GM12872 (cell line): ENCODE measurements at regions not wholly inside any gene's neighbourhood (a gene's known extent, or its start where the extent isn't known, plus 50 kb on each side); places are given as distances from the start of the nearest gene placed in this dataset.

Experiments
- TF ChIP-seq, protein P1 (sequence below): IDR thresholded peaks from 3 replicates; pipeline ENCODE4 v1.5.1; 2011; ENCODE audit warnings: low read depth, mild to moderate bottlenecking, low read length, moderate library complexity; ENCODE audit not compliant: insufficient read depth

- TF ChIP-seq, protein P1, sequence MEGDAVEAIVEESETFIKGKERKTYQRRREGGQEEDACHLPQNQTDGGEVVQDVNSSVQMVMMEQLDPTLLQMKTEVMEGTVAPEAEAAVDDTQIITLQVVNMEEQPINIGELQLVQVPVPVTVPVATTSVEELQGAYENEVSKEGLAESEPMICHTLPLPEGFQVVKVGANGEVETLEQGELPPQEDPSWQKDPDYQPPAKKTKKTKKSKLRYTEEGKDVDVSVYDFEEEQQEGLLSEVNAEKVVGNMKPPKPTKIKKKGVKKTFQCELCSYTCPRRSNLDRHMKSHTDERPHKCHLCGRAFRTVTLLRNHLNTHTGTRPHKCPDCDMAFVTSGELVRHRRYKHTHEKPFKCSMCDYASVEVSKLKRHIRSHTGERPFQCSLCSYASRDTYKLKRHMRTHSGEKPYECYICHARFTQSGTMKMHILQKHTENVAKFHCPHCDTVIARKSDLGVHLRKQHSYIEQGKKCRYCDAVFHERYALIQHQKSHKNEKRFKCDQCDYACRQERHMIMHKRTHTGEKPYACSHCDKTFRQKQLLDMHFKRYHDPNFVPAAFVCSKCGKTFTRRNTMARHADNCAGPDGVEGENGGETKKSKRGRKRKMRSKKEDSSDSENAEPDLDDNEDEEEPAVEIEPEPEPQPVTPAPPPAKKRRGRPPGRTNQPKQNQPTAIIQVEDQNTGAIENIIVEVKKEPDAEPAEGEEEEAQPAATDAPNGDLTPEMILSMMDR, result no peak
These were observed 63.7 kb downstream of the KLF12 start for GRCh38 chr13:74070513-74070912.

DNA sequence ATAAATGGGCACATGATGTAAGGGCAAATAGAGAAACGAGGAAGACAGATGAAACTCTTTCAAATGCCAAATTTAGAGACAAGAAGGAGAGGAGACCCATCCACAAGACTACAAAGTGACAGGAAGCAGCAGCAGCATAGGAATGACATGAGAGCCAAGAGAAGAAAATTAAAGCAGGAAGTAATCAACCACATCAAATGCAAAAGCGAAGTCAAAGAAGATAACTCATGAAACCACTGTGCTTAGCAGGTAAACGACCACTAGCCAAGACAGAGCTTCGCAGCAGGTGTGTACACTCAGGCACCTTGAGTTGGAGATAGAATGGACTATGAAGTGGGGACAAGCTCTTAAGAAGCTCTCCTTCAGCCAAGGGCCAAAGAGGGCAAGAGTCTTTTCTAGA is 64.1 kb downstream of the KLF12 start:
- TF ChIP-seq, protein P1, result no peak

DNA sequence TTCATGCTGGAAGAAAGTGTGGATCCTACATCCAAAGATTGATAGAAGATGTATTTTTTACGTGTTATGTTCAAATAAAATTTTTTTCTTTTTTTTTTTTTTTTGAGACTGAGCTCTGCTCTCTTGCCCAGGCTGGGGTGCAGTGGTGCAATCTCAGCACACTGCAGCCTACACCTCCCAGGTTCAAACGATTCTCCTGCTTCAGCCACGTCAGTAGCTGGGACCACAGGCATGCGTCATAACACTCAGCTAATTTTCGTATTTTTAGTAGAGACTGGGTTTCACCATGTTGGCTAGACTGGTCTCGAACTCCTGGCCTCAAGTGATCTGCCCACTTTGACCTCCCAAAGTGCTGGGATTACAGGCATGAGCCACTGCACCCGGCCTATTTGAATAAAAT is 65.7 kb downstream of the KLF12 start:
- TF ChIP-seq, protein P1, result no peak

DNA sequence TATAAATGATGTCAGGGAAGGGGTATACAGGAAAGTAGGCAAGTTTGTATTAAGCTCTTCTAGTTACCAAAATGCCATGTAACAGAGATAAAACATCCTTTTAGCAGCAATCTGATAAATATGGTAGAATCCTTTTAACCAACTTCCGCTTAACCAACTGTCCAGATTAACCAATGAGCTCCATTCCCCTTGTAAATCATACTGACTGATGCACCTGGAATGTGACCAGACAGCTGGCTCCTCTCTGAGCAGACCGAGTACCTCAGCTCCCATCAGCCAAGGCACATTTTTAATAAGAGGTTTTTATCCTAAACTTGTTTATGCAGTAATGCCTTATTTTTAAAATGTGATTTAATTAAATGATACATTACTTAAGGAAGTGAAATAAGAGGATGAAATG is 66.4 kb downstream of the KLF12 start:
- TF ChIP-seq, protein P1, result no peak

- TF ChIP-seq, protein P1, result no peak
These were observed 67.3 kb downstream of the KLF12 start for GRCh38 chr13:74066937-74067336.

- TF ChIP-seq, protein P1, result no peak
These were observed 69.3 kb downstream of the KLF12 start for GRCh38 chr13:74064805-74065312.

DNA sequence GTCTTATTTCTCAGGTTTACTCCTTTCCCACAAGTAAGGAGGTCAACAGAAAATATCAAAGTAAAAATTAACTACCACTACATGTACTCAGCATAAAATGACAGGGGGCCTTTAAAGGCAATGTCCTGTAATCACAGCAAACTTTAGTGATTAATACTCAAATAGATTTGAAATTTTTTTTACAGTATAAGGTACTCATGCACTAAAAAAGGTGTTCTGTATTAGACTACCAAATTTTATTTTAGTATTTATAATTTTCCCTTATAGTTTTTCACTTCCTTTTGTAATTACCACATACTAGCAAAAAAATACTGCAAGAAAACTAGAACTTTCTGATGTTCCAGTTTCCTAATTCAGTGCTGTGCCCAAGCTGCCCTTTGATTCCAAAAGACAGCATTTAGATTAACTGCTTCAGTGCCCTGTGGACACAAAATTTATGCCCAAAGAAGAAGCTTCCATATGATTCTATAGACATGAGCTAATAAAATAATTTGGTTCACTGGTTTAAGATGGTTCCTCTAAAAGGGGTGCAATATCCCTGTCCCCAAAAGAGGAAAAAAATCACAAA is 70.6 kb downstream of the KLF12 start:
- TF ChIP-seq, protein P1, result no peak

DNA sequence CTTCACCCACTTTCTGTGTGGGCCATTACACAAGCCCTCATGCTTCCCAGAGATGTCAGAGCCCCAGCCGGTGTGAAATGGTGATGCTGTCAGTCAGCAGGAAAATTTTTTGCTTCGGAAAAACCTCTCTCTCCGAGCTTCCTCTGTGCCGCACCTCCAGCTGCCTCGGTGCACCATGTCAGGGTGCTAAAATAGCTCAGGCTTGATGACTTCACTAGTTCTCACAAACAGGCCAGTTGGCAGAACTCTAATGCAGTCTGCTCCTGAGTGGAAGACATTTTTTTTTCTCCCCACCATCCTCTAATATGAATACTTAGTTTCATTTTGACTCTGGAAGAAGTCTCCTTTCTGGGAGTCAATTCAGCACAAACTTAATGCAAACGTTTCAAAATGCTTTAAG is 71.3 kb downstream of the KLF12 start:
- TF ChIP-seq, protein P1, result no peak
